ENCODE measurements at regions not wholly inside any gene's neighbourhood (a gene's known extent, or its start where the extent isn't known, plus 50 kb on each side); places are given as distances from the start of the nearest gene placed in this dataset.

DNA sequence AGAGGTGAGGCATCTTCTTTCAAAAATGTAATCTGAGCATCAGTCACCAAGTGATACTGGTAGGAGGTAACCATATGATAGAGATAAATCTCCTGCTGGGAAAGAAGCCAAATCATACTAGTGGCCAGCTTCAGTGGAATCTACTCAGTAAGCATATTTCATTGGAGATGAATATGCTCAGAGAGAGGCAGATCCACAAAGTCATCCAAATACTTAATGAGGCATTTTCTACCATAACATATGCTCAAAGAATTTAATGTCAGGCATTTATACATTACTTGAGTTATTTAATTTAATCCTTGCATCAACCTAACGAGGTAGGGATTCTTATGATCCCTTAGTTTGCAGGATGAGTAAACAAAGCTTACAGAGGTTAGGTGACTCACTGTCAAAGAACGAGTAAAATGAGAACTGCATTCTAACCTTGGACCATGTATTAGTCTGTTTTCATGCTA is 50.9 kb upstream of the DMRTA1 start:
- TF ChIP-seq POLR2A (IDR thresholded peaks at IDR 0.05) = no peak
- TF ChIP-seq CTCF (IDR thresholded peaks at IDR 0.05) = no peak

Measured in upper lobe of left lung (tissue), 4 donors.